Adrenal gland (tissue), 5 donors: ENCODE measurements at regions not wholly inside any gene's neighbourhood (a gene's known extent, or its start where the extent isn't known, plus 50 kb on each side); places are given as distances from the start of the nearest gene placed in this dataset.

Experiments
- CTCF ChIP-seq, 6 experiments: fragments of 450-650 bp in 4 of 6; fragments of 200-600 bp in 2 of 6; sonication (generic) in 1 of 6; IDR thresholded peaks; 1 replicate in 5 of 6; 2 replicates in 1 of 6; pipeline versions ENCODE4 v1.5.1 to v1.8.0; 2016 to 2021; ENCODE audit warnings: antibody characterized with exemption in 6 of 6, mild to moderate bottlenecking in 2 of 6, moderate library complexity in 1 of 6
- POLR2A ChIP-seq, 2 donors: fragments of 450-650 bp; IDR thresholded peaks; one replicate each; pipeline ENCODE4 v1.6.1; 2017; ENCODE audit warnings: antibody characterized with exemption in 2 of 2, mild to moderate bottlenecking in 2 of 2, moderate library complexity in 1 of 2
- donor health status: DM: no; HTN: no; CAD: no.

GRCh38 chr1:234902774-234903547 is 225.7 kb downstream of the TOMM20 start:
- TF ChIP-seq CTCF (IDR thresholded peaks at IDR 0.05) (no peak), POLR2A (IDR thresholded peaks at IDR 0.05) (no peak)
